ENCODE measurements at regions not wholly inside any gene's neighbourhood (a gene's known extent, or its start where the extent isn't known, plus 50 kb on each side); places are given as distances from the start of the nearest gene placed in this dataset.

- Mint-ChIP-seq H3K27ac (peak overlapping the region in 1 of 2 donors; percentile 52), H3K9me3 (no peaks in the 10 kb centered on the region), H3K36me3 (no peaks in the 10 kb centered on the region)
- ATAC-seq (no peak), DNase-seq (ENCODE audit: low spot score in 2 of 2) (no peak)
Measured at GRCh38 chr12:46676797-46677520, 148.8 kb downstream of the SLC38A4 start.

- Mint-ChIP-seq H3K27ac (no peak overlapping the region), H3K9me3 (no peaks in the 10 kb centered on the region), H3K36me3 (no peaks in the 10 kb centered on the region)
- DNase-seq (ENCODE audit: low spot score in 2 of 2) (no peak), ATAC-seq (no peak)
Measured at GRCh38 chr12:46676396-46676795, 149.4 kb downstream of the SLC38A4 start.

GRCh38 chr12:46675736-46676135 lies 150.1 kb downstream of the SLC38A4 start:
- Mint-ChIP-seq H3K27ac (no peak overlapping the region), H3K9me3 (no peaks in the 10 kb centered on the region), H3K36me3 (no peaks in the 10 kb centered on the region)
- DNase-seq (ENCODE audit: low spot score in 2 of 2) = no peak
- ATAC-seq = no peak

GRCh38 chr12:46674800-46675199 lies 151.0 kb downstream of the SLC38A4 start:
- Mint-ChIP-seq H3K9me3 (no peaks in the 10 kb centered on the region), H3K27ac (no peak overlapping the region), H3K36me3 (no peaks in the 10 kb centered on the region)
- peak in 1 of 2 donors; percentile 53 for ATAC-seq
- no peak for DNase-seq (ENCODE audit: low spot score in 2 of 2)

- Mint-ChIP-seq H3K9me3 (no peaks in the 10 kb centered on the region), H3K36me3 (peaks cover 0 to 4% of the 10 kb centered on the region in 2 donors), H3K27ac (no peak overlapping the region)
- ATAC-seq (no peak), DNase-seq (ENCODE audit: low spot score in 2 of 2) (no peak)
Measured at GRCh38 chr12:46674129-46674528, 151.7 kb downstream of the SLC38A4 start.

GRCh38 chr12:46671102-46671501 lies 154.7 kb downstream of the SLC38A4 start:
- Mint-ChIP-seq H3K27ac (no peak overlapping the region), H3K36me3 (peaks cover 0 to 12% of the 10 kb centered on the region in 2 donors), H3K9me3 (peaks cover 0 to 8% of the 10 kb centered on the region in 2 donors)
- no peak for ATAC-seq
- DNase-seq (ENCODE audit: low spot score in 2 of 2) = no peak

GRCh38 chr12:46670636-46671035 lies 155.2 kb downstream of the SLC38A4 start:
- Mint-ChIP-seq H3K27ac (no peak overlapping the region), H3K36me3 (peaks cover 0 to 12% of the 10 kb centered on the region in 2 donors), H3K9me3 (peaks cover 0 to 8% of the 10 kb centered on the region in 2 donors)
- no peak for DNase-seq (ENCODE audit: low spot score in 2 of 2)
- no peak for ATAC-seq

- no peak overlapping the region for H3K27ac Mint-ChIP-seq
- H3K9me3 Mint-ChIP-seq = peaks cover 0 to 8% of the 10 kb centered on the region in 2 donors
- H3K36me3 Mint-ChIP-seq = peaks cover 0 to 12% of the 10 kb centered on the region in 2 donors
- ATAC-seq = no peak
- no peak for DNase-seq (ENCODE audit: low spot score in 2 of 2)
Measured at GRCh38 chr12:46669720-46670119, 156.1 kb downstream of the SLC38A4 start.

GRCh38 chr12:46667551-46667950 lies 158.2 kb downstream of the SLC38A4 start:
- H3K27ac Mint-ChIP-seq = no peak overlapping the region
- ATAC-seq = peak in 1 of 2 donors; percentile 51
- peaks cover 0 to 12% of the 10 kb centered on the region in 2 donors for H3K36me3 Mint-ChIP-seq
- H3K9me3 Mint-ChIP-seq = peaks cover 0 to 8% of the 10 kb centered on the region in 2 donors
- no peak for DNase-seq (ENCODE audit: low spot score in 2 of 2)

- DNase-seq (ENCODE audit: low spot score in 2 of 2) = no peak
- peaks cover 0 to 8% of the 10 kb centered on the region in 2 donors for H3K9me3 Mint-ChIP-seq
- peak; percentile 68 to 88 for ATAC-seq
- H3K36me3 Mint-ChIP-seq = peaks cover 0 to 12% of the 10 kb centered on the region in 2 donors
- H3K27ac Mint-ChIP-seq = no peak overlapping the region
Measured at GRCh38 chr12:46664761-46665287, 161.0 kb downstream of the SLC38A4 start.

- H3K9me3 Mint-ChIP-seq = peaks cover 0 to under 1% of the 10 kb centered on the region in 2 donors
- ATAC-seq = no peak
- H3K27ac Mint-ChIP-seq = no peak overlapping the region
- H3K36me3 Mint-ChIP-seq = peaks cover 0 to under 1% of the 10 kb centered on the region in 2 donors
- DNase-seq (ENCODE audit: low spot score in 2 of 2) = no peak
Measured at GRCh38 chr12:46663318-46663717, 162.5 kb downstream of the SLC38A4 start.

- H3K36me3 Mint-ChIP-seq = no peaks in the 10 kb centered on the region
- DNase-seq (ENCODE audit: low spot score in 2 of 2) (no peak), ATAC-seq (peak; percentile 79 to 80)
- H3K27ac Mint-ChIP-seq = peak overlapping the region in 1 of 2 donors; percentile 25
- no peaks in the 10 kb centered on the region for H3K9me3 Mint-ChIP-seq
Measured at GRCh38 chr12:46661110-46661845, 164.5 kb downstream of the SLC38A4 start.

GRCh38 chr12:46660719-46661109 lies 165.1 kb downstream of the SLC38A4 start:
- Mint-ChIP-seq H3K27ac (peak overlapping the region in 1 of 2 donors; percentile 25), H3K36me3 (no peaks in the 10 kb centered on the region), H3K9me3 (no peaks in the 10 kb centered on the region)
- DNase-seq (ENCODE audit: low spot score in 2 of 2) = no peak
- no peak for ATAC-seq

GRCh38 chr12:46660276-46660675 lies 165.5 kb downstream of the SLC38A4 start:
- no peaks in the 10 kb centered on the region for H3K36me3 Mint-ChIP-seq
- H3K27ac Mint-ChIP-seq = peak overlapping the region; percentile 52 to 67
- DNase-seq (ENCODE audit: low spot score in 2 of 2) = no peak
- no peaks in the 10 kb centered on the region for H3K9me3 Mint-ChIP-seq
- ATAC-seq = no peak

GRCh38 chr12:46659824-46660223 lies 166.0 kb downstream of the SLC38A4 start:
- DNase-seq (ENCODE audit: low spot score in 2 of 2) (no peak), ATAC-seq (no peak)
- H3K36me3 Mint-ChIP-seq = no peaks in the 10 kb centered on the region
- peak overlapping the region; percentile 52 to 67 for H3K27ac Mint-ChIP-seq
- no peaks in the 10 kb centered on the region for H3K9me3 Mint-ChIP-seq

GRCh38 chr12:46659032-46659650 lies 166.7 kb downstream of the SLC38A4 start:
- ATAC-seq = no peak
- Mint-ChIP-seq H3K27ac (peak overlapping the region in 1 of 2 donors; percentile 52), H3K9me3 (peaks cover 4 to 5% of the 10 kb centered on the region in 2 donors), H3K36me3 (peaks cover 5% of the 10 kb centered on the region in 2 donors)
- no peak for DNase-seq (ENCODE audit: low spot score in 2 of 2)

Data from activated naive CD4-positive, alpha-beta T cell treated with anti-CD3 and anti-CD28 coated beads, Interleukin-2, amount 50 U/mL, for 72 hours (primary cell).